ELR (cell line): ENCODE measurements at regions not wholly inside any gene's neighbourhood (a gene's known extent, or its start where the extent isn't known, plus 50 kb on each side); places are given as distances from the start of the nearest gene placed in this dataset.

Experiments used
- DNase-seq: peaks from one replicate; pipeline ENCODE4 v3.0.0-alpha.2; 2015; ENCODE audit warnings: low read depth

DNA sequence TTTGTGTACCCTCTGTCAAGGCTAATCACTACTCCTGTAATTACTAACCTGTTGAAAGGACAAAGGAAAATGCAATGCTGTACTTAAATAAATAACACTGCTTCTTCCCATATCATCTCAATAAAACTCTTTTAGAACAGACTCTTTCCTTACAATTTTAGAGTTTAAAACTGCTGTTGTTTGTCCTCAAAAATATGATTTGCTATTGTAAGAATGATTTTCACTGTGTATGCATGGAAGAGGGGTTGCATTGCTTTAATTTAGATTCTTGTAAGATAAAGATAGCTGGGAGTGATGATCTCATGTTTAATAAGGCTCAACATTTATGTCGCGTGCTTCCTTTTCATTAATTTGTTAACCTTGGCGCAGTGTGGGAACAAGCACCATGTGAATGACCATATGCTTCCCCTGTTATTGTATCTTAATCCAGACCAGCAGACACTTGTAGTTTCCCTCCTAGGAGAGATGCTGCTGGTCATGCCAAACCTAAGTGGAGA, 89.8 kb upstream of the ATXN1 start:
- DNase-seq: no peak

GRCh38 chr6:16850681-16851026, 89.4 kb upstream of the ATXN1 start:
- no peak for DNase-seq

DNA sequence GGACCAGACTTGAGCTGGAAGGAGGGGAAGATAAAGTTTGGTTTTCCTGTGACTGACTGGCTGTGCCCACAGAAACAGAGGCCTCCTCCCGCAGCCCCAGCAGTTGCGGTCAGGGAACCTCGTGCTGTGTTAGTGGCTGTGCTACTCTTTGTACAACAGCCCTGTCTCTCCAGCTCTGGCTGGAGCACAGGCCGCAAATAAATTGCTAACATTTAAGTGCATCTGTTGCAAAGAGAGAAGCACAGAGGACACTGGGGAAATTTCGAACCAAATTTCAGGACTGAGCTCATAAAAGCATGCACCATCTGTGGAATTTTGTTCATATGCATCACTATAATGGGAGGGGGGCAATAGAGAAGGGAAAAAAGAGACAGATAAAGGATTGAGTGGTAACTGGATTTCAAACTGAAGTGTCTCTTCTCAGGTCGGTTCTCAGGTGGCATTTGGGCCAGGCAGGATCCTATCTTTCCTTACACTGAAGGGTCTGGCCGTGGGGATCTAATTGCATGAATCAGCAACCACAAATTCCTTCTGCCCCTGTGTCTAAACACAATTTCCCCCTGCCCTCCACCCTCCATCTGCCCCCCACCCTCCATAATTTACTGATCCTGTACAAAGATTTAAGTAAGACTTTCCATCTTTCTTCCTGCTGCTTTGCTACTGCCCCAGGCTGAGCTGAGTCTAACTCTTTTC, 88.9 kb upstream of the ATXN1 start:
- peak; percentile 40 for DNase-seq

GRCh38 chr6:16849280-16849987, 88.2 kb upstream of the ATXN1 start:
- DNase-seq: peak; percentile 67

DNA sequence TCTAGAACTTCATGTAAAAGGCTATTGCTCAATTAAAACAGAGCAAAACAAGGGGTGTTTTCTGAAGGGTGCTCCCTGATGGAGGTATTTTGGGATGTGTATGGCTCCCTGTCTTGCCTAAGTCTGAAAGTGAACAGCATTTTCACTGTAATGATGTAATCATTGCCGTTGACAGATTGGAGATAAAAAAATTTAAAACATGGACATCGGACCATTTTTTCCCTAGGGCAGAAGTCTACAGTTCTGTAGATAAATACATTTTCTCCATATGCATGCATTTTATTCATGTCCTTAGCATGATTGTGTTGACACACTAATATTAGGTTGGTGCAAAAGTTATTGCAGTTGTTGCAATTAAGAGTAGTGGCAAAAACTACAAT, 85.1 kb upstream of the ATXN1 start:
- DNase-seq: no peak

GRCh38 chr6:16844183-16844582, 82.9 kb upstream of the ATXN1 start:
- DNase-seq: no peak

GRCh38 chr6:16842676-16843075, 81.4 kb upstream of the ATXN1 start:
- no peak for DNase-seq

DNA sequence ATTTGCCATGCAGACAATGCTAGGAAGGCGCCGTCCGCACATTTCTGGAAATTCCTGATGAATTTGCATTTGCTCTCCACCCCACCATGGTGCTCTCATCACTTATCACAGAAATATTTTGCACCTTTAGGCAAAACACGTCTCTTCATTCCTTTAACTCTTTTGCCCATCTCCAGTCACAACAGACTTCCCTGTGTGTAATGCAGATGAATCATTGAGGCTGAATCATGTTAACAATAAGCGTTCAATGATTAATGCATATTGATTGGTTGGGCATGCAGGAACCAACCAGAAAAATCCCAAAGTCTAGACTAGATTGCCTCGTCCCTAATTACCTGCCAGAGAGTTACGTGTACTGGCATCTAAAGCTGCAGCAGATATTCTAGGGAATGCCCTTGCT, 80.0 kb upstream of the ATXN1 start:
- peak; percentile 67 for DNase-seq

- DNase-seq: no peak
Measured at GRCh38 chr6:16840725-16841124, 79.5 kb upstream of the ATXN1 start.

- DNase-seq: peak; percentile 26
Measured at GRCh38 chr6:16840291-16840690, 79.0 kb upstream of the ATXN1 start.

DNA sequence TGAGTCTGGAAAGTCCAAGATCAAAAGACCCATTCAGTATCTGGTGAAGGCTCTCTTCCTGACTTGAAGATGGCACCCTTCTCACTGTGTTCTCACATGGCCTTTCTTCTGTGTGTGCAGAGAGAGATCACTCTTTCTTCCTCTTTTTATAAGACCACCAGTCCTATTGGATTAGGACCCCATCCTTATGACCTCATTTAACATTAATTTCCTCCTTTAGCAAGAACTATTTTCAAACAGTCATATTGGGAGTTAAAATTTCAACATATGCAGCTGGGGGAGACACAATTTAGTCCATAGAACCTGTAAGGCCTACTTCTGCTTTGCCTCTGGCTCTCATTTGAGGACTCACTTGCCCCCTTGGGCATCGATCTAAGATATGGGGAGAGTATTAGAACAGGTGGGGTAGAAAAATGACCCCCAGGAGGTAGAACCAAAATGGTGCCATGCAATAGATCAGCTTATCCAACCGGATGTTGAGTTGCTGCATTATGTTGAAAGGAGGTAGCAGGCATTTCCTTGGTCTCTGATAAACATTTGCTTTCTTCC, 78.4 kb upstream of the ATXN1 start:
- DNase-seq: no peak

DNA sequence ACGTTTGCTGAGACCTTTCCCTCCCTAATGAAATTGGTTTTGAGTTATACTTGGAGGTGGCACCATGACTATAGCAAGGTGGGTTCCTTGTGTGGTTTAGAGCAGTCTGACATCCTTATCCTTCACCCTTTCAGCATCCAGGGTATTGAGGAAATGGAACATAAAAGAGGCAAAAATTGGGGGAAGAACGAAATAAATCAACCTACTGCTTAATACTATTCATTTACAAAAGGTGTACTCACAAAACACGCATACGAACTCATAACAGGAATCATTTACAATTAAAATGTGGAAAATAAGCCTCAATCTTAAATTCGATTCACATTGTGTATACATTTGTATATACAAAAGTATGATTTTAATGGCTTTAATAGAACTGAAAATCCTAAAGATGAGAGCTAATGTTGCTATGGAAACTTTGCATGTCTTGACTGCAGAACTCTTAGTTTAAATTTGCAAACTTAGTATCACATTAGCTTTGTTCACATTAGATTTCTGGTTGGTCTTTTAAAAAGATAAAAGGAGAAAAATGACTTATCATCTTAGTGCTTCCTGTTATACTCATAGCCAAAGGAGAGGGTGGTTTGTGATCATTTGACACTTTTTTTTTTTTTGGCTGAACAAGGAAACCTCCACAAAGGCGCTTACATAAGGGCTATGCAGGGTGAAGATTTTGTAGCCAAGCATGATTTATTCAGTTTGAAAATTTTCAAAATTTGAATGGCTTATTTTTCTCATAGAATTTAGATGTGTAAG, 76.1 kb upstream of the ATXN1 start:
- DNase-seq: no peak

- DNase-seq: peak; percentile 19
Measured at GRCh38 chr6:16836144-16836981, 75.1 kb upstream of the ATXN1 start.

DNA sequence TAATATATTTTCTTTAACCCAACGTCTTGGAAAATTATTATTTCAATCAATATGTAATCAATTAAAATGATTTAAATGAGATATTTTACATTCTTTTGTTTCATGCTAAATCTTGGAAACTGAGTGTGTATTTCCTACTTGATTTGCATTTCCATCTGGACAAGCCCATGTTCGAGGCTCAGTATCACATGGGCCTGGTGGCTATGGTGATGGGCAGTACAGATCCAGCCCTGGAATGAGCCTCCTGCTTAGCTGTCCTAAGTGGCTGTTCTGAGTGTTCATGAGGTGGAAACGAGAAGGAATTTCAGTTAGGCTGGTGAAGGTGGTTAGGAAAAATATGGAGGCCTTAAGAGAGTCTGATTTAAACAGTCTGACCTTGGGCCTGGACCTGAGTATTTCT, 73.0 kb upstream of the ATXN1 start:
- no peak for DNase-seq

- no peak for DNase-seq
Measured at GRCh38 chr6:16832721-16833120, 71.5 kb upstream of the ATXN1 start.

DNA sequence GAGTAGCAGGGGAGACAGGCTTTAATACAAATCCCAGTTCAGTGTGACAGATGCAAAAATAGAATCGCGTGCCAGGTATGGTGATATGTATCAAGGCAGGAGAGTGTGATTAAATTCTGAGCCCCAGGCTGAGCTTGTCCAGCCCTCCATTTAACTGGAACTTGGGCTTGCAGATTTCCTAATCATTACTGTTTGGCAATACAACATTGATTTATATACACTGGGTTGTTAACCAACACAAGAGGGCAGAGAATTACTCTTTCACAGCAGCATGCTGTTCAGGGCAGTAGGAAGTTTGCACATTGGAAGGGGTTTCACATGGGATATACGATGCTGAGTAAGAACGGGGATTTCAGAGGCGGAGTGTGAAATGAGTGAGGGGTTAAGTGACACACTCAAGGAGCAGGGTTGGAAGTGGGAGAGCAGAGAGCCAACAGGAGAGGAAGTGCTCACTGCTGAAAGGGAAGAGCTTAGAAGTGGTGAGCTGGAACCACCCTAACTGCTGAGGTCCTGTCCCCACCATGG, 70.8 kb upstream of the ATXN1 start:
- DNase-seq: no peak

- no peak for DNase-seq
Measured at GRCh38 chr6:16831136-16831535, 69.9 kb upstream of the ATXN1 start.

DNA sequence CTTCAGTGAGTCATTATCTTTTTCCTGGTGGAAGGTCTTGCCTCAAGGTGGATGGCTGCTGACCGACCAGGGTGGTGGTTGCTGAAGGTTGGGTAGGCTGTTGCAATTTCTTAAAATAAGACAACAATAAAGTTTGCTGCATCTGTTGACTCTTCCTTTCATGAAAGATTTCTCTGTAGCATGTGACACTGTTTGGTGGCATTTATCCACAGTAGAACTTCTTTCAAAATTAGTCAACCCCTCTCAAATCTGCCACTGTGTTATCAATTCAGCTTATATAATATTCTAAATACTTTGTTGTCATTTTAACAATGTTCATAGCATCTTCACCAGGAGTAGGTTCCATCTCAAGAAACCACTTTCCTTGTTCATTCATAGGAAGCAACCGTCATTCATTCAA, 66.8 kb upstream of the ATXN1 start:
- no peak for DNase-seq

DNA sequence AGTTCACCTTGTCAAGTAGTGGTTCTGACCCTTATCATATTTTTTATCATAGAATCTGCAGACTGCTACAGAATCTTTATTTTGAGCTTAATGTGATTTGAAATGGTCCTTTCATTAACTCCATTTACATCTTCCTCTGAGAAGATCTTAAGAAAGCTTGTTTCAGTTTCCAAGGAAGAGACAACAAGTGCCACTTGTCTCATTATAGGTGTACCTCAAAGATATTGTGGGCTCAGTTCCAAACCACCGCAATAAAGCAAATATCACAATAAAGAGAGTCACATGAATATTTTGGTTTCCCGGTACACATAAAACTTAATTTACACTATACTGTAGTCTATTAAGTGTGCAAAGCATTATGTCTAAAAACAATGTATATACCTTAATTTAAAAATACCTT, 66.4 kb upstream of the ATXN1 start:
- DNase-seq: no peak

DNA sequence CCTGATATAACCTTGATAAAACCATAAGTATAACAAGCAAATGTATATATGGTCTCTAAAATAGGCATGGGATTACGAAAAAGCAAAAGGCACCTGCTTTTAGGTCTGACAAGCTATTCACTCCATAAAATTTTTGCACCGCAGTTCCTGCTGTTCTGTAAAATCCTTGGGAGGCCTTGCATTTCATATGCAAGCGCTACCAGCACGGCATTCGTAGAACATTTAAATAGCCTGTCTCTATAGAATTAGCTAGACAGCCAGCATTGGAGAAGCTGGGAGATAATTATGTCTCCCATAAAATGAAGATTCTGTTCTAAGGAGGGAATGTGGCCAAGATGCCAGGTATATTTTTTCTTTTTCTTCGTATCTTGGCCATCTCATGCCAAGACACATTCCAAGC, 64.5 kb upstream of the ATXN1 start:
- no peak for DNase-seq

DNA sequence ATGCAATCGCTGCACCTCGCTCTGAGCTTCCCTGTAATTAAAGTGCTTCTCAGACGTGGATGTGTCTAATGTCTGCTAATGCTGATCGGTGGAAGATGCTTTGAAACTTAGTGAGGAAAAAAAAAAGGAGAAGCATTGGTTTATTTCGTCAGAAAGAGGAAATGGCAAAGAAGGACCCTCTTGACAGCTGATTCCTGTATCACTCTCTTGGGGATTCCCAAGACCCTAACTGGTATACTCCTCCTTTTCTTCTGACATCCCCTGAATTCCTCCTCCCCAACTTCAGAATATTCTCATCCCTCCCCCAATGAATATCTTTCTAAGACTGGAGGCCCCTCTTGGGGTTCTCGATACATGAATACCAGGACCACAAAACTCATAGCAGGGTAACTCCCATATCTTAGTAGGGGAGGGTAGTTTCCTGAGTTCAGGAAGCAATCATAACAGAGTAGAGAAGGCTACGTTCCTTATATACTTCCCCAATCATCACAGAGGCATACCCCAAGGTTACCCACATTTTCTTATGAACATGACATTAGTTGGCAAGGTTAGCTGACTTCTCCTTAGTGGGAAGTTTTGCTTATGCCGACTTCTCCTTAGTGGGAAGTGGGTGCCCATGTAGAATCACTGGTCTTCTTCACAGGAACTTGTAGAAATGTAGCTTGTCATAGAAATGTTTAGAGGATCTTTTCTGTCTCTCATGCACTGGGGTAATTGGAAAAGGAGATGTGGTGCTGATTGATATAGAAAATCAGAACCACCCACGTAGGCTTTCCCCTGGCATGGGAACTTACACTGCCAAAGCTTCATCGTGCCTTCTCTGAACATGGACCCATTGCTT, 63.8 kb upstream of the ATXN1 start:
- DNase-seq: no peak
